HEK293 (cell line): ENCODE measurements at regions not wholly inside any gene's neighbourhood (a gene's known extent, or its start where the extent isn't known, plus 50 kb on each side); places are given as distances from the start of the nearest gene placed in this dataset.

Source experiments
- CTCF ChIA-PET: fragments of 350-600 bp; formaldehyde crosslinking; extraction: SDS; loops from one replicate; lab custom pipeline; 2021; ENCODE audit warnings: antibody characterized with exemption; lab: Yijun Ruan, JAX
- POLR2A ChIA-PET: fragments of 300-600 bp; formaldehyde crosslinking; extraction: SDS; loops from one replicate; lab custom pipeline; 2020; ENCODE audit warnings: antibody characterized with exemption, inconsistent platforms; lab: Yijun Ruan, JAX
- H3K27ac ChIP-seq: fragments of 200-500 bp; sonication (Bioruptor generic); 2 replicates; pipeline ENCODE4 v1.5.1; 2014; ENCODE audit warnings: low read depth, low read length, control low read depth, inconsistent platforms; ENCODE audit errors: extremely low read depth
- H3K36me3 ChIP-seq, 2 experiments: fragments of 200-500 bp in 1 of 2; sonication (Bioruptor generic) in 1 of 2; 1 replicate in 1 of 2; 2 replicates in 1 of 2; pipeline ENCODE4 v1.5.1; 2014 to 2017; ENCODE audit warnings: inconsistent platforms in 2 of 2, low read length in 2 of 2; ENCODE audit not compliant: control insufficient read depth in 2 of 2, insufficient read depth in 1 of 2
- H3K4me1 ChIP-seq: fragments of 200-500 bp; sonication (Bioruptor generic); 2 replicates; pipeline ENCODE4 v1.5.1; 2014; ENCODE audit warnings: mild to moderate bottlenecking, low read length, inconsistent platforms; ENCODE audit not compliant: control insufficient read depth, insufficient read depth
- H3K4me3 ChIP-seq: 2 replicates; pipeline ENCODE4 v1.5.1; 2011; ENCODE audit warnings: low read depth, mild to moderate bottlenecking, control low read depth, low read length, moderate library complexity
- H3K9me3 ChIP-seq: fragments of 200-500 bp; sonication (Bioruptor generic); 2 replicates; pipeline ENCODE4 v1.5.1; 2014; ENCODE audit warnings: low read depth, low read length, inconsistent platforms; ENCODE audit not compliant: control insufficient read depth, insufficient read depth
- BCL11B ChIP-seq: fragments of 450-650 bp; formaldehyde crosslinking; IDR thresholded peaks from 2 replicates; pipeline ENCODE4 v1.5.1; 2016; ENCODE audit warnings: low read depth, missing biosample characterization, missing genetic modification characterization
- GLI4 ChIP-seq: fragments of 450-650 bp; formaldehyde crosslinking; IDR thresholded peaks from 2 replicates; pipeline ENCODE4 v1.5.1; 2016; ENCODE audit warnings: missing biosample characterization, missing genetic modification characterization
- GLIS2 ChIP-seq: fragments of 450-650 bp; formaldehyde crosslinking; IDR thresholded peaks from 2 replicates; pipeline ENCODE4 v1.5.1; 2016; ENCODE audit warnings: missing biosample characterization, missing genetic modification characterization
- IKZF3 ChIP-seq: fragments of 450-650 bp; IDR thresholded peaks from 2 replicates; pipeline ENCODE4 v1.5.0; 2018; ENCODE audit warnings: missing biosample characterization, mild to moderate bottlenecking, missing genetic modification characterization, moderate library complexity
- KLF9 ChIP-seq: fragments of 450-650 bp; formaldehyde crosslinking; IDR thresholded peaks from 2 replicates; pipeline ENCODE4 v1.5.1; 2016; ENCODE audit warnings: missing biosample characterization, missing genetic modification characterization, low read depth
- MZF1 ChIP-seq: fragments of 450-650 bp; formaldehyde crosslinking; IDR thresholded peaks from 2 replicates; pipeline ENCODE4 v1.5.1; 2017; ENCODE audit warnings: missing biosample characterization, missing genetic modification characterization, borderline replicate concordance
- SALL2 ChIP-seq: fragments of 450-650 bp; formaldehyde crosslinking; IDR thresholded peaks from 2 replicates; pipeline ENCODE4 v1.5.0; 2017; ENCODE audit warnings: missing biosample characterization, mild to moderate bottlenecking, missing genetic modification characterization, borderline replicate concordance
- ZIC2 ChIP-seq: fragments of 450-650 bp; formaldehyde crosslinking; IDR thresholded peaks from 2 replicates; pipeline ENCODE4 v1.5.1; 2016; ENCODE audit warnings: missing biosample characterization, missing genetic modification characterization
- ZNF140 ChIP-seq: fragments of 450-650 bp; formaldehyde crosslinking; IDR thresholded peaks from 2 replicates; pipeline ENCODE4 v1.5.1; 2016; ENCODE audit warnings: missing biosample characterization, missing genetic modification characterization
- ZNF221 ChIP-seq: fragments of 450-650 bp; formaldehyde crosslinking; IDR thresholded peaks from 2 replicates; pipeline ENCODE4 v1.5.1; 2017; ENCODE audit warnings: missing biosample characterization, missing genetic modification characterization, borderline replicate concordance
- ZNF292 ChIP-seq: fragments of 450-650 bp; formaldehyde crosslinking; IDR thresholded peaks from 2 replicates; pipeline ENCODE4 v1.5.1; 2016; ENCODE audit warnings: low read depth, missing biosample characterization, missing genetic modification characterization, borderline replicate concordance
- ZNF544 ChIP-seq: fragments of 450-650 bp; formaldehyde crosslinking; IDR thresholded peaks from 2 replicates; pipeline ENCODE4 v1.5.0; 2017; ENCODE audit warnings: missing biosample characterization, missing genetic modification characterization
- ZNF654 ChIP-seq: fragments of 450-650 bp; formaldehyde crosslinking; IDR thresholded peaks from 2 replicates; pipeline ENCODE4 v1.5.1; 2016; ENCODE audit warnings: low read depth, missing biosample characterization, missing genetic modification characterization
- TF ChIP-seq, protein P1 (sequence below): fragments of 450-650 bp; formaldehyde crosslinking; IDR thresholded peaks from 2 replicates; pipeline ENCODE4 v1.5.1; 2017; ENCODE audit warnings: missing biosample characterization, missing genetic modification characterization
- TF ChIP-seq, protein P2 (sequence below): fragments of 450-650 bp; formaldehyde crosslinking; IDR thresholded peaks from 2 replicates; pipeline ENCODE4 v1.5.1; 2016; ENCODE audit warnings: missing biosample characterization, missing genetic modification characterization, borderline replicate concordance
- TF ChIP-seq, protein P3 (sequence below): fragments of 450-650 bp; formaldehyde crosslinking; IDR thresholded peaks from 2 replicates; pipeline ENCODE4 v1.5.1; 2016; ENCODE audit warnings: missing biosample characterization, missing genetic modification characterization
- TF ChIP-seq, protein P4 (sequence below): fragments of 450-650 bp; formaldehyde crosslinking; IDR thresholded peaks from 2 replicates; pipeline ENCODE4 v1.5.1; 2016; ENCODE audit warnings: missing biosample characterization, missing genetic modification characterization

DNA sequence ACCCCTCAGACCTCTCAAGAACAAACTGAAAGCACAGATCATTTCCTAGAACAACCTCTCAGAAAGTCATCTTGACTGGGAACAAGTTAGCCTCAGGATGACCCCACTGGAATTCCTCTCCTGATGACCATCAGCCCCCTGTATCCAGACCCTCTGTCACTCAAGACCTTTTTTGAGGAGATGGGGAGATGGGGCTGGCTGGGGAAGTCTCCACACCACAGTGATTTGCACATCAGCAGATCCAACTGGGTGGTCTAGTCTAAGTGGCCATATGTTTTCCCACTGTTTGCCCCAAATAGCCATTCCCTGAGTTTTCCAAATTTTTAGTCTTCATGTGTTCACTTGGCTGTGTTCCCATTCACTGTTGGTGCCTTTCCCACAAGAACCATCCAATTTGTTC is 452.4 kb upstream of the NPVF start (continued):
- TF ChIP-seq KLF9 (tag by site-specific recombination) = no peak
- no peak for TF ChIP-seq ZNF140 (tag by site-specific recombination)
- TF ChIP-seq, protein P1, sequence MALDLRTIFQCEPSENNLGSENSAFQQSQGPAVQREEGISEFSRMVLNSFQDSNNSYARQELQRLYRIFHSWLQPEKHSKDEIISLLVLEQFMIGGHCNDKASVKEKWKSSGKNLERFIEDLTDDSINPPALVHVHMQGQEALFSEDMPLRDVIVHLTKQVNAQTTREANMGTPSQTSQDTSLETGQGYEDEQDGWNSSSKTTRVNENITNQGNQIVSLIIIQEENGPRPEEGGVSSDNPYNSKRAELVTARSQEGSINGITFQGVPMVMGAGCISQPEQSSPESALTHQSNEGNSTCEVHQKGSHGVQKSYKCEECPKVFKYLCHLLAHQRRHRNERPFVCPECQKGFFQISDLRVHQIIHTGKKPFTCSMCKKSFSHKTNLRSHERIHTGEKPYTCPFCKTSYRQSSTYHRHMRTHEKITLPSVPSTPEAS (tag by site-specific recombination) = no peak
- TF ChIP-seq, protein P2, sequence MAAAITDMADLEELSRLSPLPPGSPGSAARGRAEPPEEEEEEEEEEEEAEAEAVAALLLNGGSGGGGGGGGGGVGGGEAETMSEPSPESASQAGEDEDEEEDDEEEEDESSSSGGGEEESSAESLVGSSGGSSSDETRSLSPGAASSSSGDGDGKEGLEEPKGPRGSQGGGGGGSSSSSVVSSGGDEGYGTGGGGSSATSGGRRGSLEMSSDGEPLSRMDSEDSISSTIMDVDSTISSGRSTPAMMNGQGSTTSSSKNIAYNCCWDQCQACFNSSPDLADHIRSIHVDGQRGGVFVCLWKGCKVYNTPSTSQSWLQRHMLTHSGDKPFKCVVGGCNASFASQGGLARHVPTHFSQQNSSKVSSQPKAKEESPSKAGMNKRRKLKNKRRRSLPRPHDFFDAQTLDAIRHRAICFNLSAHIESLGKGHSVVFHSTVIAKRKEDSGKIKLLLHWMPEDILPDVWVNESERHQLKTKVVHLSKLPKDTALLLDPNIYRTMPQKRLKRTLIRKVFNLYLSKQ (tag by site-specific recombination) = no peak
- TF ChIP-seq ZIC2 (tag by site-specific recombination) = no peak
- no peak for TF ChIP-seq BCL11B (tag by site-specific recombination)
- TF ChIP-seq SALL2 (tag by site-specific recombination) = no peak
- TF ChIP-seq, protein P3, sequence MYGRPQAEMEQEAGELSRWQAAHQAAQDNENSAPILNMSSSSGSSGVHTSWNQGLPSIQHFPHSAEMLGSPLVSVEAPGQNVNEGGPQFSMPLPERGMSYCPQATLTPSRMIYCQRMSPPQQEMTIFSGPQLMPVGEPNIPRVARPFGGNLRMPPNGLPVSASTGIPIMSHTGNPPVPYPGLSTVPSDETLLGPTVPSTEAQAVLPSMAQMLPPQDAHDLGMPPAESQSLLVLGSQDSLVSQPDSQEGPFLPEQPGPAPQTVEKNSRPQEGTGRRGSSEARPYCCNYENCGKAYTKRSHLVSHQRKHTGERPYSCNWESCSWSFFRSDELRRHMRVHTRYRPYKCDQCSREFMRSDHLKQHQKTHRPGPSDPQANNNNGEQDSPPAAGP (tag by site-specific recombination) = no peak

DNA sequence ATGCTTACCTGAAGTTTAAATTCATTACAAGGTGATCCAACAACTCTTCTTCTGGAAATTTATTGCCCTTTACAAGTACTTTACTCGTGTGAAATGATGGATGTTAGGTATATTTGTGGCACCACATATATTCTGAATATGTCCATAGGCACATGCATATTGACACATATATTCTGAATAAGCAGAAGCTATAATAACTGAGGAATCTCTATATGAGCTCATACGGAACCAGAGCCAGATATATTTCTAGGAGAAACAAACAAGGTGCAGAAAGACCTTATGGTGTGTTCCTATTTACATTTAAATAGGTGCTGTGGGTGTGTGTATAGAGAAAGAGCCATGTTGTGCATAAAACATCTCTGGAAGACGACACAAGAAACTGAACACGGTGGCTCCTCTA is 456.1 kb upstream of the NPVF start:
- Histone ChIP-seq H3K4me1 (peaks cover 3% of the 10 kb centered on the region; the same call in 1 of the 2 replicates), H3K27ac (no peak overlapping the region), H3K36me3 (no peaks in the 10 kb centered on the region), H3K9me3 (no peaks in the 10 kb centered on the region), H3K4me3 (no peak overlapping the region)
- ChIA-PET CTCF (interaction anchor here (0.5 kb wide), 2 partner anchors 26 to 133 kb away, joined by 3 to 5 read pairs; no protein-coding TSS in a partner anchor), POLR2A (no interaction called here)
- TF ChIP-seq ZNF654 (tag by site-specific recombination) = no peak
- TF ChIP-seq ZNF544 = no peak
- no peak for TF ChIP-seq GLI4 (tag by site-specific recombination)
- TF ChIP-seq ZNF292 (tag by site-specific recombination) = no peak
- no peak for TF ChIP-seq ZNF221 (tag by site-specific recombination)
- no peak for TF ChIP-seq IKZF3 (tag by site-specific recombination)
- TF ChIP-seq, protein P4, sequence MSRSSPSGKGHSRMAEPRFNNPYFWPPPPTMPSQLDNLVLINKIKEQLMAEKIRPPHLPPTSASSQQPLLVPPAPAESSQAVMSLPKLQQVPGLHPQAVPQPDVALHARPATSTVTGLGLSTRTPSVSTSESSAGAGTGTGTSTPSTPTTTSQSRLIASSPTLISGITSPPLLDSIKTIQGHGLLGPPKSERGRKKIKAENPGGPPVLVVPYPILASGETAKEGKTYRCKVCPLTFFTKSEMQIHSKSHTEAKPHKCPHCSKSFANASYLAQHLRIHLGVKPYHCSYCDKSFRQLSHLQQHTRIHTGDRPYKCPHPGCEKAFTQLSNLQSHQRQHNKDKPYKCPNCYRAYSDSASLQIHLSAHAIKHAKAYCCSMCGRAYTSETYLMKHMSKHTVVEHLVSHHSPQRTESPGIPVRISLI (tag by site-specific recombination) = no peak

DNA sequence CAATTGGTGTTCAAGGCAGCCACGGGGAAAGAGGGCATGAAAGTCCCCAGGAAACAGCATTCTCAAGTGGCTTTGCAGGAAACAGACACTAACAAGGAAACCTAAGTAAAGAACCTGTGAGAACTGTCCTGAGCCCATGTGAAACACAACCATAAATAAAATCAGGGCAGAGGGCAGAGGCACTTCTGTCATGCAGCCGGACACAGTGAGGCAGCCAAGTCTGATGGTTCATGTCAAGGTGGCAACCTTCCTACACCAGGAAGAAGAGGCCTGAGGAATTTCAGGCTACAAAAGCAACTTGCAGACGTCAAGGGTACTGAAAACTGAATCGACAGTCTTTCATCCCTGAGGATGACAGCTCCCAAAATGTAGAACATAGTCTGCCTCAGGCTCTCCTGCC is 458.2 kb upstream of the NPVF start:
- H3K36me3 ChIP-seq = no peaks in the 10 kb centered on the region
- no peak for TF ChIP-seq MZF1 (tag by site-specific recombination)
- no peak for TF ChIP-seq GLIS2 (tag by site-specific recombination)
- ChIA-PET CTCF (no interaction called here), POLR2A (no interaction called here)
- H3K4me3 ChIP-seq = no peak overlapping the region
- H3K9me3 ChIP-seq = no peaks in the 10 kb centered on the region
- no peak overlapping the region for H3K27ac ChIP-seq
- peaks cover 3% of the 10 kb centered on the region; the same call in 1 of the 2 replicates for H3K4me1 ChIP-seq
